ENCODE measurements at regions not wholly inside any gene's neighbourhood (a gene's known extent, or its start where the extent isn't known, plus 50 kb on each side); places are given as distances from the start of the nearest gene placed in this dataset.

DNA sequence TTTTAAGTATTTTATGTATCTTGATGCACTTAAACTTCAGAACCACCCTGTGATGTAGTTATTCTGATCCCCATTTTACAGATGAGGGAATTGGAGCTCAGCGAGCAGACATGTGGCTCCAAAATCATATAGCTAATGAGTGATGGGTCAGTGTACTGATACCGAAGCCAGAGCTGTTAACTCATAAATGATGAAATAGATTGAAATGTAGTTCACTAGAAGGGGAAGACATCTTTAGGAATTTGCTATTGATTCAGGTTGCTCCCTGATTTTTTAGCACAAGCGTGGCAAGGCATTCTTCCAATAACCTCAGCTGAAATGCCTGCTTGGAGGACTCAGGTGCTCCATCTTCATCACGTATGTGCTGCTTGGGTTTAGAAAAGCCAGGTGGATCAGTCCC is 228.8 kb downstream of the PTEN start:
- Histone ChIP-seq H4K20me1 (replicated peaks in 1 of 2; ENCODE audit: control insufficient read depth in 1 of 2, insufficient read depth in 2 of 2, low read length in 2 of 2) (no peaks in the 10 kb centered on the region), H3K4me2 (ENCODE audit: insufficient read depth in 1 of 2, low read depth in 2 of 2, low read length in 2 of 2) (no peak overlapping the region), H3K36me3 (ENCODE audit: control insufficient read depth in 2 of 4, insufficient read depth in 4 of 4, low read length in 3 of 4) (no peaks in the 10 kb centered on the region), H3K9ac (replicated peaks in 1 of 4; ENCODE audit: extremely low read depth in 1 of 4, low read depth in 3 of 4, low read length in 3 of 4) (no peak overlapping the region), H3K79me1 (ENCODE audit: low read depth, low read length) (no peaks in the 10 kb centered on the region), H2BK20ac (ENCODE audit: low read length) (no peak overlapping the region), H4K8ac (ENCODE audit: extremely low read depth, insufficient read depth, low read length) (no peak overlapping the region), H3K18ac (ENCODE audit: extremely low read depth, low read length) (no peak overlapping the region), H3K9me3 (ENCODE audit: insufficient read depth in 2 of 2, low read depth in 1 of 2, low read length in 1 of 2) (no peaks in the 10 kb centered on the region), H2BK120ac (replicated peaks; ENCODE audit: low read depth, low read length) (no peak overlapping the region), H2BK12ac (ENCODE audit: low read depth, low read length) (no peak overlapping the region), H4K5ac (ENCODE audit: insufficient read length, low read depth, low read length) (no peak overlapping the region), H3K79me2 (ENCODE audit: control insufficient read depth in 1 of 2, insufficient read depth in 2 of 2, low read length in 2 of 2) (no peaks in the 10 kb centered on the region), H3K27ac (ENCODE audit: low read depth, low read length) (no peak overlapping the region), H3K23ac (ENCODE audit: insufficient read length) (no peak overlapping the region), H3K56ac (replicated peaks; ENCODE audit: insufficient read length, low read depth, low read length) (no peak overlapping the region), H3K23me2 (ENCODE audit: low read depth, low read length) (no peaks in the 10 kb centered on the region), H2BK5ac (ENCODE audit: low read depth, low read length) (no peak overlapping the region), H3K14ac (ENCODE audit: insufficient read length) (no peak overlapping the region), H4K91ac (replicated peaks; ENCODE audit: insufficient read length, low read length) (no peak overlapping the region), H3K4me3 (ENCODE audit: extremely low read depth in 1 of 4, insufficient read depth in 2 of 4, low read depth in 3 of 4, low read length in 4 of 4) (no peak overlapping the region), H2BK15ac (ENCODE audit: low read length) (no peak overlapping the region), H2AK5ac (ENCODE audit: low read depth, low read length) (no peak overlapping the region), H3K4me1 (replicated peaks in 1 of 4; ENCODE audit: control insufficient read depth in 3 of 4, insufficient read depth in 4 of 4, low read length in 3 of 4) (no peaks in the 10 kb centered on the region), H2AFZ (ENCODE audit: low read length) (no peak overlapping the region), H3K4ac (replicated peaks; ENCODE audit: insufficient read length, low read depth, low read length) (no peak overlapping the region), H3K27me3 (replicated peaks in 1 of 4; ENCODE audit: control insufficient read depth in 3 of 4, extremely low read depth in 1 of 4, insufficient read depth in 3 of 4, low read length in 3 of 4) (no peaks in the 10 kb centered on the region)
- DNase-seq (ENCODE audit: low read depth in 1 of 2, low spot score in 2 of 2): no peak
- no peak for FAIRE-seq
- WGBS, 2 experiments (ENCODE audit: extremely low coverage in 1 of 2, insufficient coverage in 1 of 2, insufficient read length in 1 of 2, insufficient replicate concordance in 2 of 2, low coverage in 1 of 2, low lambda C conversion rate in 2 of 2, missing lambda C conversion rate in 1 of 2): 89% methylated on average over 4 of the region's 4 CpGs; no CpG with 5 or more reads in 1 of the 2 experiments
- TF ChIP-seq SIN3A (conservative IDR thresholded peaks at IDR 0.05 in 1 of 2, IDR thresholded peaks at IDR 0.05 in 1 of 2; ENCODE audit: low read depth in 1 of 2, low read length in 2 of 2): no peak
- no peak for TF ChIP-seq SP4 (IDR thresholded peaks at IDR 0.05; ENCODE audit: low read length)
- TF ChIP-seq JUN (IDR thresholded peaks at IDR 0.05; ENCODE audit: low read depth, low read length): no peak
- ChIA-PET CTCF (ENCODE audit: partially characterized antibody) (interaction anchor here (1.1 kb wide), 1 partner anchor 26 kb away, joined by 5 read pairs; no protein-coding TSS in a partner anchor), POLR2A (ENCODE audit: partially characterized antibody) (no interaction called here)

Measured in H1 (cell line).